ENCODE measurements at regions not wholly inside any gene's neighbourhood (a gene's known extent, or its start where the extent isn't known, plus 50 kb on each side); places are given as distances from the start of the nearest gene placed in this dataset.

GRCh38 chr1:17919525-17920439 is 164.6 kb downstream of the ACTL8 start:
- no peaks in the 10 kb centered on the region for H3K79me1 ChIP-seq (ENCODE audit: insufficient read depth, low read depth, low read length, poor library complexity, severe bottlenecking)
- Mint-ChIP-seq H3K27me3 (ENCODE audit: low read depth) (peaks cover 27% of the 10 kb centered on the region), H3K27ac (no peak overlapping the region), H3K36me3 (ENCODE audit: insufficient read depth in 1 of 3, low read depth in 3 of 3) (no peaks in the 10 kb centered on the region), H3K9me3 (no peaks in the 10 kb centered on the region), H3K4me1 (peaks cover 19 to 23% of the 10 kb centered on the region in 2 experiments), H3K4me3 (no peak overlapping the region)
- no peak overlapping the region for H2BK5ac ChIP-seq (ENCODE audit: insufficient read length, low read length)
- H3K9me3 ChIP-seq (ENCODE audit: control insufficient read depth, low read depth, low read length): no peaks in the 10 kb centered on the region
- H3K27ac ChIP-seq (ENCODE audit: insufficient read length, low read depth, low read length): no peak overlapping the region
- DNase-seq: peak; percentile 59
- H2BK120ac ChIP-seq (ENCODE audit: low read depth, low read length, poor library complexity, severe bottlenecking): no peak overlapping the region
- no peaks in the 10 kb centered on the region for H3K79me2 ChIP-seq (ENCODE audit: insufficient read depth, low read length)
- H4K5ac ChIP-seq (ENCODE audit: insufficient read length, low read depth, low read length): no peak overlapping the region
- no peaks in the 10 kb centered on the region for H3K27me3 ChIP-seq (ENCODE audit: insufficient read depth, low read length)
- H3K14ac ChIP-seq (ENCODE audit: insufficient read depth, low read length): no peak overlapping the region
- H3K56ac ChIP-seq (ENCODE audit: insufficient read length, low read depth, low read length): no peak overlapping the region
- H3K4ac ChIP-seq (ENCODE audit: low read depth, low read length): no peak overlapping the region
- no peak overlapping the region for H3T11ph ChIP-seq (ENCODE audit: low read length)
- no peaks in the 10 kb centered on the region for H3K23me2 ChIP-seq (ENCODE audit: insufficient read length, low read depth, low read length, poor library complexity, severe bottlenecking)
- peak; percentile 75 for TF ChIP-seq CTCF (conservative IDR thresholded peaks at IDR 0.05)
- H4K91ac ChIP-seq (ENCODE audit: insufficient read length, low read depth, low read length): no peak overlapping the region
- H2AK5ac ChIP-seq (ENCODE audit: insufficient read length, low read length): no peak overlapping the region
- H2BK12ac ChIP-seq (ENCODE audit: insufficient read length, low read depth, low read length): no peak overlapping the region
- H2AFZ ChIP-seq (ENCODE audit: low read length): no peak overlapping the region
- no peak overlapping the region for H2BK20ac ChIP-seq (ENCODE audit: low read depth, low read length, poor library complexity, severe bottlenecking)
- no peak overlapping the region for H3K4me2 ChIP-seq (ENCODE audit: insufficient read depth, insufficient read length, low read length)
- H4K8ac ChIP-seq (replicated peaks; ENCODE audit: insufficient read length, low read depth, low read length): no peak overlapping the region
- no peaks in the 10 kb centered on the region for H3K4me1 ChIP-seq (ENCODE audit: insufficient read depth, low read length)
- H2BK15ac ChIP-seq (ENCODE audit: low read depth, low read length): no peak overlapping the region
- WGBS (ENCODE audit: extremely low coverage, insufficient read length, low lambda C conversion rate): no CpG with 5 or more reads among the region's 10 CpGs
- H3K23ac ChIP-seq (ENCODE audit: insufficient read length, low read depth, low read length): no peak overlapping the region
- H3K9ac ChIP-seq (ENCODE audit: extremely low read depth, insufficient read length, low read length): no peak overlapping the region
- no peaks in the 10 kb centered on the region for H4K20me1 ChIP-seq (ENCODE audit: control insufficient read depth, insufficient read depth, insufficient read length)
- H3K18ac ChIP-seq (ENCODE audit: insufficient read length, low read depth, low read length): no peak overlapping the region

Measured in H9 (cell line).